Mesothelial cell of epicardium (in vitro differentiated cells): ENCODE measurements at regions not wholly inside any gene's neighbourhood (a gene's known extent, or its start where the extent isn't known, plus 50 kb on each side); places are given as distances from the start of the nearest gene placed in this dataset.
"Not testable (repeated sequence)": the region's sequence is repeated elsewhere in the genome, so short reads cannot be mapped to it uniquely, and the experiment has no call there.

Experiments
- DNase-seq, 2 experiments: peaks; one replicate each; pipeline ENCODE4 v3.0.0; 2021; ENCODE audit warnings: low spot score in 2 of 2; ENCODE audit not compliant: unreplicated experiment in 2 of 2
- H3K27ac Mint-ChIP-seq: 2 replicates; pipeline ENCODE4 v1.8.0; 2021; ENCODE audit warnings: mixed read lengths
- H3K27me3 Mint-ChIP-seq: 2 replicates; pipeline ENCODE4 v1.8.0; 2021; ENCODE audit warnings: low read depth, mixed read lengths
- H3K36me3 Mint-ChIP-seq: 2 replicates; pipeline ENCODE4 v1.8.0; 2021; ENCODE audit warnings: mixed read lengths
- H3K4me1 Mint-ChIP-seq: 2 replicates; pipeline ENCODE4 v1.8.0; 2021; ENCODE audit warnings: mixed read lengths
- H3K4me3 Mint-ChIP-seq: 2 replicates; pipeline ENCODE4 v1.8.0; 2021; ENCODE audit warnings: mild to moderate bottlenecking, moderate library complexity, mixed read lengths
- H3K9me3 Mint-ChIP-seq: 2 replicates; pipeline ENCODE4 v1.8.0; 2021; ENCODE audit warnings: mixed read lengths
- CTCF ChIP-seq: fragments of 200-600 bp; sonication (generic); IDR thresholded peaks from one replicate; pipeline ENCODE4 v1.5.0; 2021; ENCODE audit warnings: antibody characterized with exemption; ENCODE audit not compliant: unreplicated experiment

- TF ChIP-seq CTCF, result no peak
- Mint-ChIP-seq H3K36me3 (no peaks in the 10 kb centered on the region), H3K4me1 (no peaks in the 10 kb centered on the region), H3K27ac (no peak overlapping the region), H3K9me3 (no peaks in the 10 kb centered on the region), H3K27me3 (peaks cover 2% of the 10 kb centered on the region), H3K4me3 (no peak overlapping the region)
- no peak for DNase-seq
These were observed 316.1 kb upstream of the ZFP42 start for GRCh38 chr4:187679450-187679849.

GRCh38 chr4:187685247-187685646 is 310.3 kb upstream of the ZFP42 start:
- Mint-ChIP-seq H3K4me3 (no peak overlapping the region), H3K9me3 (no peaks in the 10 kb centered on the region), H3K36me3 (no peaks in the 10 kb centered on the region), H3K27me3 (peaks cover 13% of the 10 kb centered on the region), H3K4me1 (no peaks in the 10 kb centered on the region), H3K27ac (no peak overlapping the region)
- DNase-seq, result no peak
- no peak for TF ChIP-seq CTCF

GRCh38 chr4:187687697-187688096 is 307.9 kb upstream of the ZFP42 start:
- peaks cover 13% of the 10 kb centered on the region for H3K27me3 Mint-ChIP-seq

GRCh38 chr4:187692626-187693025 is 302.9 kb upstream of the ZFP42 start:
- no peak for TF ChIP-seq CTCF
- Mint-ChIP-seq H3K27me3 (no peaks in the 10 kb centered on the region), H3K4me1 (no peaks in the 10 kb centered on the region), H3K27ac (no peak overlapping the region), H3K9me3 (peaks cover 10% of the 10 kb centered on the region), H3K4me3 (no peak overlapping the region), H3K36me3 (peaks cover 2% of the 10 kb centered on the region)
- DNase-seq, result no peak

More at GRCh38 chr4:187687697-187688096, 307.9 kb upstream of the ZFP42 start:
- Mint-ChIP-seq H3K36me3 (no peaks in the 10 kb centered on the region), H3K9me3 (no peaks in the 10 kb centered on the region), H3K27ac (no peak overlapping the region), H3K4me3 (no peak overlapping the region), H3K4me1 (no peaks in the 10 kb centered on the region)
- no peak for DNase-seq
- no peak for TF ChIP-seq CTCF

- H3K9me3 Mint-ChIP-seq, result peaks cover 26% of the 10 kb centered on the region
- not testable (repeated sequence) for H3K36me3 Mint-ChIP-seq, H3K27me3 Mint-ChIP-seq, H3K27ac Mint-ChIP-seq, DNase-seq, H3K4me1 Mint-ChIP-seq, H3K4me3 Mint-ChIP-seq
These were observed 300.0 kb upstream of the ZFP42 start for GRCh38 chr4:187695531-187695930.

- no peak overlapping the region for H3K27ac Mint-ChIP-seq
- no peak for TF ChIP-seq CTCF
- H3K4me1 Mint-ChIP-seq, result no peaks in the 10 kb centered on the region
- DNase-seq, result no peak
- H3K4me3 Mint-ChIP-seq, result no peak overlapping the region
- H3K36me3 Mint-ChIP-seq, result peaks cover 2% of the 10 kb centered on the region
- H3K27me3 Mint-ChIP-seq, result no peaks in the 10 kb centered on the region
- H3K9me3 Mint-ChIP-seq, result peaks cover 19% of the 10 kb centered on the region
These were observed 284.0 kb upstream of the ZFP42 start for GRCh38 chr4:187711586-187711985.
